ENCODE measurements at regions not wholly inside any gene's neighbourhood (a gene's known extent, or its start where the extent isn't known, plus 50 kb on each side); places are given as distances from the start of the nearest gene placed in this dataset.

- Histone ChIP-seq H3K79me2 (ENCODE audit: control insufficient read depth, insufficient read depth, low read length) (no peaks in the 10 kb centered on the region), H3K27me3 (ENCODE audit: control insufficient read depth, extremely low read depth, insufficient read depth, low read length) (no peaks in the 10 kb centered on the region), H3K36me3 (ENCODE audit: control insufficient read depth in 2 of 2, extremely low read depth in 1 of 2, insufficient read depth in 2 of 2, low read length in 2 of 2) (no peaks in the 10 kb centered on the region), H4K20me1 (ENCODE audit: control insufficient read depth, extremely low read depth, insufficient read depth, low read length) (no peaks in the 10 kb centered on the region), H3K4me1 (ENCODE audit: control insufficient read depth, extremely low read depth, insufficient read depth, low read length) (peaks cover 9% of the 10 kb centered on the region), H3K4me2 (ENCODE audit: control insufficient read depth, extremely low read depth, insufficient read depth, low read depth, low read length) (no peak overlapping the region), H2AFZ (ENCODE audit: control insufficient read depth, low read length) (no peak overlapping the region), H3K27ac (ENCODE audit: control insufficient read depth, insufficient read depth, low read length) (no peak overlapping the region), H3K9me3 (ENCODE audit: control insufficient read depth, low read depth, low read length) (no peaks in the 10 kb centered on the region), H3K9ac (ENCODE audit: control insufficient read depth, extremely low read depth, insufficient read depth, low read length) (no peak overlapping the region), H3K9me1 (ENCODE audit: control insufficient read depth, extremely low read depth, insufficient read depth, low read length) (no peaks in the 10 kb centered on the region), H3K4me3 (ENCODE audit: control insufficient read depth in 2 of 3, extremely low read depth in 1 of 3, insufficient read depth in 2 of 3, low read depth in 1 of 3, low read length in 3 of 3) (no peak overlapping the region)
- dilution Hi-C loops (cut with MboI; ENCODE audit: extremely low pct_ligation_motif_present, low sequenced_read_pairs), result no loop called here
- DNase-seq (ENCODE audit: low read depth, low spot score) (no peak), FAIRE-seq (no peak)
- TF ChIP-seq, protein P1, sequence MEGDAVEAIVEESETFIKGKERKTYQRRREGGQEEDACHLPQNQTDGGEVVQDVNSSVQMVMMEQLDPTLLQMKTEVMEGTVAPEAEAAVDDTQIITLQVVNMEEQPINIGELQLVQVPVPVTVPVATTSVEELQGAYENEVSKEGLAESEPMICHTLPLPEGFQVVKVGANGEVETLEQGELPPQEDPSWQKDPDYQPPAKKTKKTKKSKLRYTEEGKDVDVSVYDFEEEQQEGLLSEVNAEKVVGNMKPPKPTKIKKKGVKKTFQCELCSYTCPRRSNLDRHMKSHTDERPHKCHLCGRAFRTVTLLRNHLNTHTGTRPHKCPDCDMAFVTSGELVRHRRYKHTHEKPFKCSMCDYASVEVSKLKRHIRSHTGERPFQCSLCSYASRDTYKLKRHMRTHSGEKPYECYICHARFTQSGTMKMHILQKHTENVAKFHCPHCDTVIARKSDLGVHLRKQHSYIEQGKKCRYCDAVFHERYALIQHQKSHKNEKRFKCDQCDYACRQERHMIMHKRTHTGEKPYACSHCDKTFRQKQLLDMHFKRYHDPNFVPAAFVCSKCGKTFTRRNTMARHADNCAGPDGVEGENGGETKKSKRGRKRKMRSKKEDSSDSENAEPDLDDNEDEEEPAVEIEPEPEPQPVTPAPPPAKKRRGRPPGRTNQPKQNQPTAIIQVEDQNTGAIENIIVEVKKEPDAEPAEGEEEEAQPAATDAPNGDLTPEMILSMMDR (optimal IDR thresholded peaks at IDR 0.05 in 1 of 3, IDR thresholded peaks at IDR 0.05 in 1 of 3, conservative IDR thresholded peaks at IDR 0.05 in 1 of 3; ENCODE audit: extremely low read depth in 1 of 3, insufficient read depth in 2 of 3, low read length in 3 of 3), result no peak
- no peak for TF ChIP-seq EZH2 (IDR thresholded peaks at IDR 0.05; ENCODE audit: low read length)
Measured at GRCh38 chr4:67048530-67048929, 496.8 kb downstream of the CENPC start.

DNA sequence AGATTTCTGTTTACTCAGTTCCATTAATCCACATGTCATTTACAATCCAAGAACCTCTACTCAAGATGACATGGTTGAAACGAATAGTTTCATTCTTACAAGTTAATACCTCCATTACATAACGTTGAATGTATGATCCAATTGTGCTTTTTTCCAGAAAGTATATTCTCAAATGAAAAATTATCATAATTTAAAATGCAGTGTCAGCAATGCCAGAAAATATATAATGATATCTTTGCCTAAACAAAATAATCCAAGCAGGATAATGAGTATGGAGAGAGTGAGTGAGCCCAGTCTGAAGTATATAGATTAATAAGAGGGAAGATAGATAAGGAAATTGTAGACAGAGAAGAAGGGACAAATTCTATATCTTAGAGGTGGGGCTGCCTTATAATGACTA is 505.0 kb downstream of the CENPC start:
- no peak for TF ChIP-seq EZH2 (IDR thresholded peaks at IDR 0.05; ENCODE audit: low read length)
- TF ChIP-seq, protein P1 (optimal IDR thresholded peaks at IDR 0.05 in 1 of 3, IDR thresholded peaks at IDR 0.05 in 1 of 3, conservative IDR thresholded peaks at IDR 0.05 in 1 of 3; ENCODE audit: extremely low read depth in 1 of 3, insufficient read depth in 2 of 3, low read length in 3 of 3), result no peak
- no peaks in the 10 kb centered on the region for H4K20me1 ChIP-seq (ENCODE audit: control insufficient read depth, extremely low read depth, insufficient read depth, low read length)
- no peak overlapping the region for H2AFZ ChIP-seq (ENCODE audit: control insufficient read depth, low read length)
- H3K4me2 ChIP-seq (ENCODE audit: control insufficient read depth, extremely low read depth, insufficient read depth, low read depth, low read length), result no peak overlapping the region
- no peaks in the 10 kb centered on the region for H3K27me3 ChIP-seq (ENCODE audit: control insufficient read depth, extremely low read depth, insufficient read depth, low read length)
- no peaks in the 10 kb centered on the region for H3K79me2 ChIP-seq (ENCODE audit: control insufficient read depth, insufficient read depth, low read length)
- no peak for DNase-seq (ENCODE audit: low read depth, low spot score)
- H3K4me3 ChIP-seq (ENCODE audit: control insufficient read depth in 2 of 3, extremely low read depth in 1 of 3, insufficient read depth in 2 of 3, low read depth in 1 of 3, low read length in 3 of 3), result no peak overlapping the region
- H3K4me1 ChIP-seq (ENCODE audit: control insufficient read depth, extremely low read depth, insufficient read depth, low read length), result peaks cover 9% of the 10 kb centered on the region
- no peak overlapping the region for H3K9ac ChIP-seq (ENCODE audit: control insufficient read depth, extremely low read depth, insufficient read depth, low read length)
- H3K27ac ChIP-seq (ENCODE audit: control insufficient read depth, insufficient read depth, low read length), result no peak overlapping the region
- no peaks in the 10 kb centered on the region for H3K36me3 ChIP-seq (ENCODE audit: control insufficient read depth in 2 of 2, extremely low read depth in 1 of 2, insufficient read depth in 2 of 2, low read length in 2 of 2)
- FAIRE-seq, result no peak
- H3K9me1 ChIP-seq (ENCODE audit: control insufficient read depth, extremely low read depth, insufficient read depth, low read length), result no peaks in the 10 kb centered on the region
- dilution Hi-C loops (cut with MboI; ENCODE audit: extremely low pct_ligation_motif_present, low sequenced_read_pairs), result no loop called here
- H3K9me3 ChIP-seq (ENCODE audit: control insufficient read depth, low read depth, low read length), result peaks cover 2% of the 10 kb centered on the region

Data from keratinocyte (primary cell).